ENCODE measurements at regions not wholly inside any gene's neighbourhood (a gene's known extent, or its start where the extent isn't known, plus 50 kb on each side); places are given as distances from the start of the nearest gene placed in this dataset.

DNA sequence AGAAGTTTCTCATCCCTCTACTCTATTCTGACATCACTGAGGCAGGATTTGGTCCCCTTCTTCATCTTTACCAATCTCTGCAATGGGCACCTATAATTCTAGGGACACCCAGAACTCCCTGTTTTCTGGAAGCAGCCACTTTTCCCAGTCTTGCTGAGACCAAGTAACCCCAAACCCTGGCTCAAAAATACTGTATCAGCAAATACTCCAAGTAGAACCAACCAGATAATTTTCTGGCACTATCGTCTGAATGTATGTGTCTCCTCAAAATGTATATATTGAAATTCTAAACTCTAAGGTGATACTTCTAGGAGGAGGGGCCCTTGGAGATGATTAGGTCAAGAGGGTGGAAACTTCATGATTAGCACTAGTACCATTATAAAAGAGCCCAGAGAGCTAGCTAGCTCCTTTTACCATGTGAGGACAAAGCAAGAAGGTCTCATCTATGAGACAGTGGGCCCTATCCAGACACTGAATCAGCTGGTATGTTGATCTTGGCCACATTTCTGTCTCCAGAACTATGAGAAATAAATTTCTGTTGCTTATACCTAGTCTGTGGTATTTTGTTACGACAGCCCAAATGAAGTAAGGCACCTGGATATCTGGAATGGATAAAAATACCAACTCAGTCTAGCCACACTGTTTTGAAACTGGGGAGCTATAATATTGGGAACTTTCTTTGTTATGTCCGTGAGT lies 464.4 kb downstream of the CDH11 start:
- DNase-seq (ENCODE audit: low spot score) = no peak
- ATAC-seq (ENCODE audit: insufficient number of reproducible peaks, low FRiP score, low read depth) = no peak

DNA sequence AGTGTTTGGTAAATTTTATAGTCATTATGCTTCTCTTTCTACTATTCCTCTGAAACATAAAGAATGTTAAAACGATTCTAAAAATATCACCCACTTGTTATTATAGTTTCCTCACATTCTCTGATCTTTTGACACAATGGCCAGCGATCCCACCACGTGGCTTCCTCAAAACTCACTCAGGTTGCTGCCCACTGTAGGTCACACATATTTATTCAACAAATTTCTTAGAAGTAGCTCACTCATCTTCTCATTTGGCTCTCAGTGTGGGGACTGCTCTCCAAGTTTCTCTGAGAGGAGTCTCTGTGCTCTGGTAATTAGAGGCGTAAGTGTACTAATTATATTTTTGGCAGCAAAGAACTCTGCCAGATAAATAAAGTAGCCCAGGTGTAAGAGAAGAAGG lies 465.4 kb downstream of the CDH11 start:
- Histone ChIP-seq H3K4me1 (ENCODE audit: control insufficient read depth in 1 of 2, low read depth in 2 of 2) (peaks cover 0 to 22% of the 10 kb centered on the region in 2 donors), H3K4me3 (no peak overlapping the region), H3K27ac (no peak overlapping the region), H3K36me3 (no peaks in the 10 kb centered on the region), H3K27me3 (replicated peaks; ENCODE audit: insufficient read depth) (no peaks in the 10 kb centered on the region), H3K9me3 (no peaks in the 10 kb centered on the region)
- DNase-seq (ENCODE audit: low spot score) = no peak
- TF ChIP-seq, protein P1, sequence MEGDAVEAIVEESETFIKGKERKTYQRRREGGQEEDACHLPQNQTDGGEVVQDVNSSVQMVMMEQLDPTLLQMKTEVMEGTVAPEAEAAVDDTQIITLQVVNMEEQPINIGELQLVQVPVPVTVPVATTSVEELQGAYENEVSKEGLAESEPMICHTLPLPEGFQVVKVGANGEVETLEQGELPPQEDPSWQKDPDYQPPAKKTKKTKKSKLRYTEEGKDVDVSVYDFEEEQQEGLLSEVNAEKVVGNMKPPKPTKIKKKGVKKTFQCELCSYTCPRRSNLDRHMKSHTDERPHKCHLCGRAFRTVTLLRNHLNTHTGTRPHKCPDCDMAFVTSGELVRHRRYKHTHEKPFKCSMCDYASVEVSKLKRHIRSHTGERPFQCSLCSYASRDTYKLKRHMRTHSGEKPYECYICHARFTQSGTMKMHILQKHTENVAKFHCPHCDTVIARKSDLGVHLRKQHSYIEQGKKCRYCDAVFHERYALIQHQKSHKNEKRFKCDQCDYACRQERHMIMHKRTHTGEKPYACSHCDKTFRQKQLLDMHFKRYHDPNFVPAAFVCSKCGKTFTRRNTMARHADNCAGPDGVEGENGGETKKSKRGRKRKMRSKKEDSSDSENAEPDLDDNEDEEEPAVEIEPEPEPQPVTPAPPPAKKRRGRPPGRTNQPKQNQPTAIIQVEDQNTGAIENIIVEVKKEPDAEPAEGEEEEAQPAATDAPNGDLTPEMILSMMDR (IDR thresholded peaks at IDR 0.05) = no peak
- no peak for ATAC-seq (ENCODE audit: insufficient number of reproducible peaks, low FRiP score, low read depth)

More for the DNA sequence above, 464.4 kb downstream of the CDH11 start:
- Histone ChIP-seq H3K4me3 (no peak overlapping the region), H3K36me3 (no peaks in the 10 kb centered on the region), H3K27ac (no peak overlapping the region), H3K9me3 (no peaks in the 10 kb centered on the region), H3K4me1 (ENCODE audit: control insufficient read depth in 1 of 2, low read depth in 2 of 2) (peaks cover 0 to 22% of the 10 kb centered on the region in 2 donors), H3K27me3 (replicated peaks; ENCODE audit: insufficient read depth) (no peaks in the 10 kb centered on the region)
- TF ChIP-seq, protein P1 (IDR thresholded peaks at IDR 0.05) = no peak

DNA sequence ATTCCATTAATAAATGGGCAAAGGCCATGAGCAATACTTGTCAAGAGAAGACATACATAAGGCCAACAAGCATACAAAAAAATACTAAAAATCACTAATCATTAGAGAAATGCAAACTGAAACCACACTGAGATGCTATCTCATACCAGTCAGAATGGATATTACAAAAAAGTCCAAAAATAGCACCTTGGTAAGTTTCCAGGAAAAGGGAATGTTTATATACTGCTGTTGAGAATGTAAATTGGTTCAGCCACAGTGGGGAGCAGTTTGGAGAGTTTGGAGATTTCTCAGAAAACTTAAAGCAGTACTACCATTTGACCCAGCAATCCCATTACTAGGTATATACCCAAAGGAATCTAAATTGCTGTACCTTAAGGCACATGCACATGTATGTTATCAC lies 467.7 kb downstream of the CDH11 start:
- Histone ChIP-seq H3K4me1 (ENCODE audit: control insufficient read depth in 1 of 2, low read depth in 2 of 2) (peaks cover 0 to 22% of the 10 kb centered on the region in 2 donors), H3K4me3 (no peak overlapping the region), H3K27me3 (replicated peaks; ENCODE audit: insufficient read depth) (no peaks in the 10 kb centered on the region), H3K27ac (no peak overlapping the region), H3K36me3 (no peaks in the 10 kb centered on the region), H3K9me3 (no peaks in the 10 kb centered on the region)
- TF ChIP-seq, protein P1 (IDR thresholded peaks at IDR 0.05) = no peak
- no peak for ATAC-seq (ENCODE audit: insufficient number of reproducible peaks, low FRiP score, low read depth)
- DNase-seq (ENCODE audit: low spot score) = no peak

DNA sequence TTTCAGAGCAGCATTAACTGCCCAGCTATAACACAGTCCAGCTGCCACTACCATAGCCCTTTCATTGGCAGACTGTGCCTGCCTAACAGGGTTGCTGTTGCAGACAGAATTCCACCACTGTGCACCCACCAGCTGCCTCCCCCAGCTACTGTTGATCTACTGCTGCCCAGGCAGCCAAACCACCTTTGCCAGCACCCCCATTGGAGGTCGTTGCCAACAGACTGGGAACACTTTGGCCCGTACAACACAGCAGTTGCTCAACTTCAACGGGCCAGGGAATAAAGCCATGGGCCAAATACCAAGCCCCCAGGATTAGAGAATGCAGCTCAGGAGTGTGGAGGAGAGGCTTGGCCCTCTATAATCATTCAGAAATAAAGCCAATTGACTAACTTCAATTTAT lies 473.6 kb downstream of the CDH11 start:
- Histone ChIP-seq H3K27me3 (replicated peaks; ENCODE audit: insufficient read depth) (no peaks in the 10 kb centered on the region), H3K4me1 (ENCODE audit: control insufficient read depth in 1 of 2, low read depth in 2 of 2) (peaks cover 0 to 10% of the 10 kb centered on the region in 2 donors), H3K4me3 (no peak overlapping the region), H3K36me3 (no peaks in the 10 kb centered on the region), H3K27ac (no peak overlapping the region), H3K9me3 (no peaks in the 10 kb centered on the region)
- ATAC-seq (ENCODE audit: insufficient number of reproducible peaks, low FRiP score, low read depth) (no peak), DNase-seq (ENCODE audit: low spot score) (no peak)
- TF ChIP-seq, protein P1 (IDR thresholded peaks at IDR 0.05) = no peak

DNA sequence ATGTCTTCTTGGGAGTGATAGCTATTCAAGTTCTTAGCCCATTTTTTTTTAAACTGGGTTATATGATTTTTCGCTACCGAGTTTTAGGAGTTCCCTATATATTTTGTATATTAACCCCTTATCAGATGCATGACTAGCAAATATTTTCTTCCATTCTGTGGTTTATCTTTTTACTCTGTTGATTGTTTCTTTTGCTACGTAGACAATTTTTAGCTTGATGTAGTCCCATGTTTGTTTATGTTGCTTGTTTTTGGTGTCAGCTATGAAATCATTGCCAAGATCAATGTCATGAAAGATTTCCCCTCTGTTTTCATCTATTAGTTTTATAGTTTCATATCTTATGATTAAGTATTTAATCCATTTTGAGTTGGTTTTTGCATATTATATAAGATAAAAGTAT lies 480.5 kb downstream of the CDH11 start:
- no peaks in the 10 kb centered on the region for H3K27me3 ChIP-seq (replicated peaks; ENCODE audit: insufficient read depth)
- H3K4me3 ChIP-seq = no peak overlapping the region
- no peak overlapping the region for H3K27ac ChIP-seq
- H3K4me1 ChIP-seq (ENCODE audit: control insufficient read depth in 1 of 2, low read depth in 2 of 2) = no peaks in the 10 kb centered on the region
- no peaks in the 10 kb centered on the region for H3K36me3 ChIP-seq
- ATAC-seq (ENCODE audit: insufficient number of reproducible peaks, low FRiP score, low read depth) = no peak
- no peak for DNase-seq (ENCODE audit: low spot score)
- H3K9me3 ChIP-seq = no peaks in the 10 kb centered on the region
- TF ChIP-seq, protein P1 (IDR thresholded peaks at IDR 0.05) = no peak
